Spleen (tissue), 11 donors: ENCODE measurements at regions not wholly inside any gene's neighbourhood (a gene's known extent, or its start where the extent isn't known, plus 50 kb on each side); places are given as distances from the start of the nearest gene placed in this dataset.

Experiments
- DNase-seq: peaks from one replicate; pipeline ENCODE4 v3.0.0-alpha.2; 2020
- H3K27ac ChIP-seq, 8 donors: fragments of 200-600 bp; sonication (generic) in 7 of 8; 1 replicate in 4 of 8; 2 replicates in 4 of 8; pipeline versions ENCODE4 v1.5.0 to v1.8.0; 2016 to 2021; ENCODE audit warnings: inconsistent platforms in 4 of 8, mild to moderate bottlenecking in 4 of 8, moderate library complexity in 1 of 8
- H3K27me3 ChIP-seq, 7 donors: fragments of 200-600 bp; sonication (generic) in 6 of 7; replicated peaks in 1 of 7; 1 replicate in 4 of 7; 2 replicates in 3 of 7; pipeline versions ENCODE4 v1.5.0 to v1.8.0; 2016 to 2021; ENCODE audit warnings: inconsistent platforms in 3 of 7, mild to moderate bottlenecking in 1 of 7
- H3K36me3 ChIP-seq, 6 donors: fragments of 200-600 bp; sonication (generic) in 5 of 6; 1 replicate in 4 of 6; 2 replicates in 2 of 6; pipeline versions ENCODE4 v1.5.0 to v1.8.0; 2016 to 2021; ENCODE audit warnings: inconsistent platforms in 2 of 6
- H3K4me1 ChIP-seq, 6 donors: fragments of 200-600 bp; sonication (generic) in 5 of 6; 1 replicate in 3 of 6; 2 replicates in 3 of 6; pipeline versions ENCODE4 v1.5.0 to v1.8.0; 2016 to 2021; ENCODE audit warnings: inconsistent platforms in 3 of 6
- H3K4me3 ChIP-seq, 8 donors: fragments of 200-600 bp; sonication (generic) in 7 of 8; 1 replicate in 4 of 8; 2 replicates in 4 of 8; pipeline versions ENCODE4 v1.5.0 to v1.8.0; 2016 to 2021; ENCODE audit warnings: inconsistent platforms in 4 of 8, mild to moderate bottlenecking in 4 of 8, moderate library complexity in 2 of 8
- H3K9me3 ChIP-seq, 8 donors: fragments of 200-600 bp; sonication (generic) in 7 of 8; 1 replicate in 4 of 8; 2 replicates in 4 of 8; pipeline versions ENCODE4 v1.5.0 to v1.8.0; 2016 to 2021; ENCODE audit warnings: inconsistent platforms in 4 of 8
- POLR2A ChIP-seq, 3 donors: fragments of 450-650 bp; IDR thresholded peaks; one replicate each; pipeline ENCODE4 v1.5.1; 2017; ENCODE audit warnings: antibody characterized with exemption in 3 of 3, mild to moderate bottlenecking in 1 of 3
- POLR2AphosphoS5 ChIP-seq, 3 donors: sonication (generic); formaldehyde crosslinking; IDR thresholded peaks; one replicate each; pipeline ENCODE4 v1.5.1; 2017; ENCODE audit warnings: antibody characterized with exemption in 3 of 3
- whole genome bisulfite sequencing, 5 donors: extraction: QIAGEN DNeasy Blood & Tissue Kit in 3 of 5; methylation state at CpG; one replicate each; pipeline versions ENCODE4 v1.1.5 to v1.1.7; 2013 to 2018; 5-methylcytosine and 5-hydroxymethylcytosine counted together
- intact Hi-C: fragments of 100-400 bp; cut with DNase I; formaldehyde crosslinking; loops from one replicate; pipeline ENCODE4 v1.15.0; 2023; ENCODE audit warnings: low total_unique reads
- TF ChIP-seq, protein P1 (sequence below), 11 experiments: fragments of 200-600 bp in 7 of 11; fragments of 450-650 bp in 4 of 11; sonication (generic) in 4 of 11; IDR thresholded peaks in 8 of 11; conservative IDR thresholded peaks in 3 of 11; 1 replicate in 7 of 11; 2 replicates in 4 of 11; pipeline versions ENCODE4 v1.4.0 to v1.8.0; 2016 to 2021; ENCODE audit warnings: antibody characterized with exemption in 11 of 11, inconsistent platforms in 4 of 11, mild to moderate bottlenecking in 1 of 11
- donor health status: healthy with polysubstance abuse.
- donor health status: DM: no; HTN: no; CAD: no; lungs with moderate emphysema.
- donor health status: DM: no; HTN: no; CAD: no.
- donor health status: Bipolar disorder and iron deficiency.
- donor health status: healthy.
- donor health status: DM: no; HTN: no; CAD: no.
- donor health status: DM: yes; HTN: yes; CAD: no.

GRCh38 chr1:83746234-83746633, 252.7 kb downstream of the TTLL7 start:
- WGBS, 5 donors: 67 to 82% (median 74%) methylated on average over 5 of the region's 5 CpGs
- H3K27me3 ChIP-seq: no peaks in the 10 kb centered on the region
- no peaks in the 10 kb centered on the region for H3K36me3 ChIP-seq
- no peak for TF ChIP-seq POLR2A (IDR thresholded peaks at IDR 0.05)
- no peak for TF ChIP-seq POLR2AphosphoS5 (IDR thresholded peaks at IDR 0.05)
- TF ChIP-seq, protein P1, sequence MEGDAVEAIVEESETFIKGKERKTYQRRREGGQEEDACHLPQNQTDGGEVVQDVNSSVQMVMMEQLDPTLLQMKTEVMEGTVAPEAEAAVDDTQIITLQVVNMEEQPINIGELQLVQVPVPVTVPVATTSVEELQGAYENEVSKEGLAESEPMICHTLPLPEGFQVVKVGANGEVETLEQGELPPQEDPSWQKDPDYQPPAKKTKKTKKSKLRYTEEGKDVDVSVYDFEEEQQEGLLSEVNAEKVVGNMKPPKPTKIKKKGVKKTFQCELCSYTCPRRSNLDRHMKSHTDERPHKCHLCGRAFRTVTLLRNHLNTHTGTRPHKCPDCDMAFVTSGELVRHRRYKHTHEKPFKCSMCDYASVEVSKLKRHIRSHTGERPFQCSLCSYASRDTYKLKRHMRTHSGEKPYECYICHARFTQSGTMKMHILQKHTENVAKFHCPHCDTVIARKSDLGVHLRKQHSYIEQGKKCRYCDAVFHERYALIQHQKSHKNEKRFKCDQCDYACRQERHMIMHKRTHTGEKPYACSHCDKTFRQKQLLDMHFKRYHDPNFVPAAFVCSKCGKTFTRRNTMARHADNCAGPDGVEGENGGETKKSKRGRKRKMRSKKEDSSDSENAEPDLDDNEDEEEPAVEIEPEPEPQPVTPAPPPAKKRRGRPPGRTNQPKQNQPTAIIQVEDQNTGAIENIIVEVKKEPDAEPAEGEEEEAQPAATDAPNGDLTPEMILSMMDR (IDR thresholded peaks at IDR 0.05 in 8 of 11, conservative IDR thresholded peaks at IDR 0.05 in 3 of 11): no peak
- no peaks in the 10 kb centered on the region for H3K9me3 ChIP-seq
- intact Hi-C loops: no loop called here
- H3K4me1 ChIP-seq: no peaks in the 10 kb centered on the region
- no peak overlapping the region for H3K27ac ChIP-seq
- no peak for DNase-seq
- no peak overlapping the region for H3K4me3 ChIP-seq

GRCh38 chr1:83742446-83742845, 256.5 kb downstream of the TTLL7 start:
- Histone ChIP-seq H3K9me3 (no peaks in the 10 kb centered on the region), H3K27ac (no peak overlapping the region), H3K4me3 (no peak overlapping the region), H3K36me3 (no peaks in the 10 kb centered on the region), H3K4me1 (no peaks in the 10 kb centered on the region), H3K27me3 (no peaks in the 10 kb centered on the region)
- DNase-seq: no peak
- intact Hi-C loops: no loop called here
- TF ChIP-seq, protein P1 (IDR thresholded peaks at IDR 0.05 in 8 of 11, conservative IDR thresholded peaks at IDR 0.05 in 3 of 11): no peak
- TF ChIP-seq POLR2A (IDR thresholded peaks at IDR 0.05): no peak
- no peak for TF ChIP-seq POLR2AphosphoS5 (IDR thresholded peaks at IDR 0.05)
- 50 to 72% (median 61%) methylated on average over 3 of the region's 3 CpGs for WGBS, 5 donors

GRCh38 chr1:83741770-83742169, 257.2 kb downstream of the TTLL7 start:
- TF ChIP-seq POLR2A (IDR thresholded peaks at IDR 0.05) (no peak), POLR2AphosphoS5 (IDR thresholded peaks at IDR 0.05) (no peak)
- TF ChIP-seq, protein P1 (IDR thresholded peaks at IDR 0.05 in 8 of 11, conservative IDR thresholded peaks at IDR 0.05 in 3 of 11): no peak
- Histone ChIP-seq H3K27ac (no peak overlapping the region), H3K36me3 (no peaks in the 10 kb centered on the region), H3K27me3 (no peaks in the 10 kb centered on the region), H3K4me3 (no peak overlapping the region), H3K4me1 (no peaks in the 10 kb centered on the region), H3K9me3 (no peaks in the 10 kb centered on the region)
- intact Hi-C loops: no loop called here
- no peak for DNase-seq

DNA sequence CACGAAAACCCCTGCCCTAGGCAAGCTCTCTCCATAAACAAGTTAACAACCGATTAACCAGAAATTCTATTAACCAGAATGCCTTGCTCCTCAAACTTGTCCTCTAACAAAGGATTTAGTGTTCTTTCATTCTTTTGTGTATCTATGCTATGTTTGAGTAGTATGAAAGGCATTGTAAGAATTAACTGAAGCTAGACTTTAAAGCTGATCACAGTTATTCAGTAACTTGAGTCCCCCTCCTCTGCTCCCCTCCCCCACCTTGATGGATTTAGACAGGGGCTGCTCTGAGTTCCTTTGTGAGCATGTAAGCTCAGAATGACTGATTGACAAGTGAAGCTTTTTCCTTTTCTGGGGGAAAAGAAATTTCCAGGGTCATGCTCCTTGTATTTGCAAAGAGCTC, 257.6 kb downstream of the TTLL7 start:
- Histone ChIP-seq H3K27me3 (no peaks in the 10 kb centered on the region), H3K4me1 (no peaks in the 10 kb centered on the region), H3K36me3 (no peaks in the 10 kb centered on the region), H3K27ac (no peak overlapping the region), H3K9me3 (no peaks in the 10 kb centered on the region), H3K4me3 (no peak overlapping the region)
- no peak for DNase-seq
- TF ChIP-seq, protein P1 (IDR thresholded peaks at IDR 0.05 in 8 of 11, conservative IDR thresholded peaks at IDR 0.05 in 3 of 11): no peak
- TF ChIP-seq POLR2A (IDR thresholded peaks at IDR 0.05): no peak
- no peak for TF ChIP-seq POLR2AphosphoS5 (IDR thresholded peaks at IDR 0.05)
- WGBS, 5 donors: 86 to 95% (median 88%) methylated on average over 2 of the region's 2 CpGs
- intact Hi-C loops: no loop called here
